Thymus (tissue), 11 donors: ENCODE measurements at regions not wholly inside any gene's neighbourhood (a gene's known extent, or its start where the extent isn't known, plus 50 kb on each side); places are given as distances from the start of the nearest gene placed in this dataset.

Experiments used
- DNase-seq, 9 donors: peaks; one replicate each; pipeline ENCODE4 v3.0.0-alpha.2; 2013; ENCODE audit warnings: low spot score in 9 of 9, low read depth in 6 of 9, missing footprints in 1 of 9
- H3K27ac ChIP-seq, 2 donors: one replicate each; pipeline ENCODE4 v1.5.1; 2013; ENCODE audit warnings: control low read depth in 1 of 2, low read depth in 1 of 2, low read length in 1 of 2, mild to moderate bottlenecking in 1 of 2, moderate library complexity in 1 of 2
- H3K27me3 ChIP-seq, 2 donors: one replicate each; pipeline ENCODE4 v1.5.1; 2013; ENCODE audit warnings: low read length in 1 of 2; ENCODE audit not compliant: control insufficient read depth in 2 of 2, insufficient read depth in 1 of 2
- H3K36me3 ChIP-seq, 2 donors: one replicate each; pipeline ENCODE4 v1.5.1; 2013; ENCODE audit warnings: low read length in 1 of 2, mild to moderate bottlenecking in 1 of 2, moderate library complexity in 1 of 2; ENCODE audit not compliant: control insufficient read depth in 2 of 2, insufficient read depth in 2 of 2
- H3K4me1 ChIP-seq, 2 donors: one replicate each; pipeline ENCODE4 v1.5.1; 2013; ENCODE audit warnings: low read length in 2 of 2; ENCODE audit not compliant: control insufficient read depth in 2 of 2, insufficient read depth in 2 of 2
- H3K4me3 ChIP-seq, 2 donors: one replicate each; pipeline ENCODE4 v1.5.1; 2013; ENCODE audit warnings: low read length in 2 of 2, control low read depth in 1 of 2, mild to moderate bottlenecking in 1 of 2
- H3K9me3 ChIP-seq, 2 donors: one replicate each; pipeline ENCODE4 v1.5.1; 2013; ENCODE audit warnings: low read length in 1 of 2, mild to moderate bottlenecking in 1 of 2; ENCODE audit not compliant: control insufficient read depth in 2 of 2, insufficient read depth in 1 of 2
- WGBS: extraction: QIAGEN DNeasy Blood & Tissue Kit; methylation state at CpG from one replicate; pipeline ENCODE4 v1.1.7; 2013; 5-methylcytosine and 5-hydroxymethylcytosine counted together
- donor health status: healthy.

- 93% methylated on average over 3 of the region's 3 CpGs for WGBS
- Histone ChIP-seq H3K27ac (no peak overlapping the region), H3K27me3 (no peaks in the 10 kb centered on the region), H3K9me3 (no peaks in the 10 kb centered on the region), H3K36me3 (peaks cover 23 to 34% of the 10 kb centered on the region in 2 donors), H3K4me3 (no peak overlapping the region), H3K4me1 (no peaks in the 10 kb centered on the region)
- no peak for DNase-seq
Measured at GRCh38 chr2:200725596-200725995, 86.1 kb upstream of the BZW1 start.

DNA sequence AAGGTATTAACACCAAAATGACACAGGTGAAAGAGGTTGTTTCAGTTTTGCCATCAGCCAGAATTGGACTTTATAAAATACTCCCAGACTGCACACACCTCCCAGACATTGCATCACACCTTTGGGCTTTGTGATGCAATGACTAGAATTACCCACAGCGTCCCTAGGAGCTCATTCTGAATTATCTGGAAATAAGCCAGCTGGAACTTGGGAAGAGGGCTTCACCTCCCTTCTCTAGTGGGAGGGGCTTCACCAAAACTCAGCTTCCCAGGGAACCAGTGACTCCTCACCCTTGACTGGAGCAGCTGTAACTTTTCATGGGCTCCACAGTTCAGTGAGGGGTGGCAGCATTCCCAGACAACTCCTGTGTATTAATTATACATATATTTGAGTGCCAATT, 83.1 kb upstream of the BZW1 start:
- Histone ChIP-seq H3K4me1 (no peaks in the 10 kb centered on the region), H3K4me3 (no peak overlapping the region), H3K27ac (no peak overlapping the region), H3K9me3 (no peaks in the 10 kb centered on the region), H3K27me3 (no peaks in the 10 kb centered on the region), H3K36me3 (peaks cover 38 to 40% of the 10 kb centered on the region in 2 donors)
- 96% methylated on average over 1 of the region's 1 CpG for WGBS
- DNase-seq = no peak

DNA sequence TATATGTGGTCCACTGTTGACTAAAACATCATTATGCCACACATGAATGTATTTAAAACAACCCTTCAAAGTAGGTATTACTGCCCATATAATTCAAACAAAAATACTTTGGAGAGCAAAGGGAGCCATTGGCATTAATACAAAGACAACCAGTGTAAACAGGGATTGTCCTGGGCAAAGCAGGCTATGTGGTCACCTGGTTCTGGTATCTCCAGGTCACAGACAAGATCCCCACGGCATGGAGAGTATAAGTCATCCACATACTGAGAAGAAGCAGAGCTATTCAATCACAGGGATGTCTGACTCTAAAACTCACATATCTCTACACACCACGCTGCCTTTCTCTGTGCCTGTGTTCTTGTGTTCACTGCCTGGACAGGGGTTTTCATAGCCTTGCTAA, 81.4 kb upstream of the BZW1 start:
- WGBS = 96% methylated on average over 2 of the region's 2 CpGs
- Histone ChIP-seq H3K9me3 (no peaks in the 10 kb centered on the region), H3K36me3 (peaks cover 21 to 31% of the 10 kb centered on the region in 2 donors), H3K4me3 (no peak overlapping the region), H3K4me1 (no peaks in the 10 kb centered on the region), H3K27ac (no peak overlapping the region), H3K27me3 (no peaks in the 10 kb centered on the region)
- no peak for DNase-seq

DNA sequence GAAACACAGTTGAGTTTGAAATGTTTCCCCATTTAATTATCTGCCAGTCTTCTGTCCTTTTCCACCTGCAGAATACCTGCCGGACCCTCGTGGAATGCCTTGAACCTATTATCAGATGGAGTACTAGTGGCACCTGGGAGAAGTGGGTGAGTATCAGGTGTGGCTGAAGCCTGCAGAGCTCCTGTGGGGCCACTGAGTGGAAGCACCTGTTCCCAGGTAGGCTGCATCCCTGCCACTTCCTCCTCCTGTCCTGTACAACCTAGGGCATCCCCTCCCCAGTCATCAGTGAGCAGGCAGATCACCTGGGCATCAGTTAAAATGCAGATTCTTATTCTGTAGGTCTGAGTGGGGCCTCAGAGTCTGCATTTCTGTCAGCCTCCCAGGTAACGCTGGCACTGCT, 80.8 kb upstream of the BZW1 start:
- H3K36me3 ChIP-seq = peaks cover 18 to 24% of the 10 kb centered on the region in 2 donors
- no peaks in the 10 kb centered on the region for H3K4me1 ChIP-seq
- H3K9me3 ChIP-seq = no peaks in the 10 kb centered on the region
- H3K4me3 ChIP-seq = no peak overlapping the region
- WGBS = 97% methylated on average over 3 of the region's 3 CpGs
- no peaks in the 10 kb centered on the region for H3K27me3 ChIP-seq
- DNase-seq = no peak
- H3K27ac ChIP-seq = no peak overlapping the region

GRCh38 chr2:200732866-200733265, 78.8 kb upstream of the BZW1 start:
- over 99% methylated on average over 2 of the region's 2 CpGs for WGBS
- Histone ChIP-seq H3K9me3 (no peaks in the 10 kb centered on the region), H3K4me1 (no peaks in the 10 kb centered on the region), H3K36me3 (peaks cover 20 to 21% of the 10 kb centered on the region in 2 donors), H3K27me3 (no peaks in the 10 kb centered on the region), H3K27ac (no peak overlapping the region), H3K4me3 (no peak overlapping the region)
- DNase-seq = no peak

GRCh38 chr2:200733713-200734198, 78.0 kb upstream of the BZW1 start:
- WGBS = 98% methylated on average over 3 of the region's 3 CpGs
- H3K4me1 ChIP-seq = no peaks in the 10 kb centered on the region
- H3K9me3 ChIP-seq = no peaks in the 10 kb centered on the region
- no peak for DNase-seq
- no peak overlapping the region for H3K27ac ChIP-seq
- peaks cover 21 to 24% of the 10 kb centered on the region in 2 donors for H3K36me3 ChIP-seq
- no peaks in the 10 kb centered on the region for H3K27me3 ChIP-seq
- H3K4me3 ChIP-seq = no peak overlapping the region

DNA sequence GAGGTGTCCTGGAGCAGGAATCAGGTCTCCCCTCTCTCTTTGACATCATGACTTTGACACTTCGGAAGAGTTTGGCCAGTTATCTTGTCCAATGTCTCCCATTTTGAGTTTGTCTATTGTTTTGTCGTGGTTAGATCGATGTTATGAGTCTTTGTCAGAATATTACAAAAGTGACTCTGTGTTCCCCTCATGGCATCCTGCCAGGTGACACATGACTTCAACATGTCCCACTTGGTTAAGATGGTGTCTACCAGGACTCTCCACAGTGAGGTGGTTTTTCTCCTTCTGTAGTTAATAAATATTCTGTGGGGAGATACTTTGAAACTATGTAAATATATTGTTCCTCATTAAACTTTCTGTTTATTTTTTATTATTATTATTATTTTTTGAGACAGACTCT, 76.6 kb upstream of the BZW1 start:
- Histone ChIP-seq H3K4me3 (no peak overlapping the region), H3K4me1 (no peaks in the 10 kb centered on the region), H3K27me3 (no peaks in the 10 kb centered on the region), H3K36me3 (peaks cover 19 to 27% of the 10 kb centered on the region in 2 donors), H3K27ac (no peak overlapping the region), H3K9me3 (no peaks in the 10 kb centered on the region)
- WGBS = 97% methylated on average over 3 of the region's 3 CpGs
- no peak for DNase-seq

GRCh38 chr2:200736646-200737274, 75.0 kb upstream of the BZW1 start:
- H3K9me3 ChIP-seq = no peaks in the 10 kb centered on the region
- no peak overlapping the region for H3K4me3 ChIP-seq
- no peak overlapping the region for H3K27ac ChIP-seq
- no peaks in the 10 kb centered on the region for H3K4me1 ChIP-seq
- no peaks in the 10 kb centered on the region for H3K27me3 ChIP-seq
- no peak for DNase-seq
- peaks cover 23 to 26% of the 10 kb centered on the region in 2 donors for H3K36me3 ChIP-seq
- 90% methylated on average over 6 of the region's 6 CpGs for WGBS

- Histone ChIP-seq H3K9me3 (no peaks in the 10 kb centered on the region), H3K4me3 (no peak overlapping the region), H3K27ac (no peak overlapping the region), H3K4me1 (no peaks in the 10 kb centered on the region), H3K27me3 (no peaks in the 10 kb centered on the region), H3K36me3 (peaks cover 19 to 33% of the 10 kb centered on the region in 2 donors)
- 98% methylated on average over 4 of the region's 4 CpGs for WGBS
- DNase-seq = no peak
Measured at GRCh38 chr2:200737585-200737984, 74.1 kb upstream of the BZW1 start.
